ENCODE measurements at regions not wholly inside any gene's neighbourhood (a gene's known extent, or its start where the extent isn't known, plus 50 kb on each side); places are given as distances from the start of the nearest gene placed in this dataset.

GRCh38 chr2:215845839-215846586, 167.3 kb downstream of the MREG start:
- TF ChIP-seq RAD21 (IDR thresholded peaks at IDR 0.05) (no peak), YY1 (IDR thresholded peaks at IDR 0.05) (no peak), CTCF (IDR thresholded peaks at IDR 0.05; ENCODE audit: low read depth, low read length, missing input control) (no peak), SP1 (IDR thresholded peaks at IDR 0.05) (no peak), MAX (IDR thresholded peaks at IDR 0.05) (no peak), JUND (IDR thresholded peaks at IDR 0.05) (no peak)

All from liver (tissue), 3 donors.